Astrocyte of the cerebellum (primary cell): ENCODE measurements at regions not wholly inside any gene's neighbourhood (a gene's known extent, or its start where the extent isn't known, plus 50 kb on each side); places are given as distances from the start of the nearest gene placed in this dataset.

Experiments used
- DNase-seq: peaks from one replicate; pipeline ENCODE4 v3.0.0-alpha.2; 2011; ENCODE audit warnings: low read depth
- H3K4me3 ChIP-seq: 2 replicates; pipeline ENCODE4 v1.5.1; 2011; ENCODE audit warnings: mild to moderate bottlenecking, low read depth, low read length, moderate library complexity
- CTCF ChIP-seq: IDR thresholded peaks from 2 replicates; pipeline ENCODE4 v1.5.1; 2012; ENCODE audit warnings: low read length, low read depth, moderate library complexity, mild to moderate bottlenecking; ENCODE audit errors: missing control alignments
- in situ Hi-C: cut with HindIII; loops from 2 replicates; pipeline ENCODE4 v1.10.0; 2017; ENCODE audit warnings: low sequenced_read_pairs

GRCh38 chr2:234851451-234851850, 100.4 kb upstream of the SH3BP4 start:
- no peak for TF ChIP-seq CTCF
- in situ Hi-C loops = no loop called here
- no peak for DNase-seq
- H3K4me3 ChIP-seq = no peak overlapping the region

- DNase-seq = no peak
- in situ Hi-C loops = no loop called here
- no peak overlapping the region for H3K4me3 ChIP-seq
- no peak for TF ChIP-seq CTCF
Measured at GRCh38 chr2:234850818-234851217, 101.0 kb upstream of the SH3BP4 start.

GRCh38 chr2:234849678-234850077, 102.1 kb upstream of the SH3BP4 start:
- in situ Hi-C loops = no loop called here
- no peak for TF ChIP-seq CTCF
- no peak for DNase-seq
- no peak overlapping the region for H3K4me3 ChIP-seq

GRCh38 chr2:234848578-234848977, 103.2 kb upstream of the SH3BP4 start:
- H3K4me3 ChIP-seq = no peak overlapping the region
- in situ Hi-C loops = no loop called here

GRCh38 chr2:234847639-234848038, 104.2 kb upstream of the SH3BP4 start:
- no peak for TF ChIP-seq CTCF
- in situ Hi-C loops = no loop called here
- H3K4me3 ChIP-seq = no peak overlapping the region
- no peak for DNase-seq

More at GRCh38 chr2:234848578-234848977, 103.2 kb upstream of the SH3BP4 start:
- no peak for TF ChIP-seq CTCF
- DNase-seq = no peak

- no peak for DNase-seq
- TF ChIP-seq CTCF = no peak
- in situ Hi-C loops = no loop called here
- H3K4me3 ChIP-seq = no peak overlapping the region
Measured at GRCh38 chr2:234847364-234847635, 104.5 kb upstream of the SH3BP4 start.
